PC-9 (cell line): ENCODE measurements at regions not wholly inside any gene's neighbourhood (a gene's known extent, or its start where the extent isn't known, plus 50 kb on each side); places are given as distances from the start of the nearest gene placed in this dataset.

ENCODE experiments used
- BruUV-seq: library from RNA; stranded (reverse); fragments of 400-500 nt; replicated peaks from 2 replicates; lab custom pipeline; 2021; lab: Mats Ljungman, UMichigan
- CTCF ChIA-PET: fragments of 300-600 bp; sonication (Branson Sonifier 250); formaldehyde crosslinking; loops from one replicate; lab custom pipeline; 2022; ENCODE audit warnings: antibody characterized with exemption; lab: Charles Lee
- POLR2A ChIA-PET: fragments of 300-600 bp; sonication (Branson Sonifier 250); formaldehyde crosslinking; loops from one replicate; lab custom pipeline; 2022; ENCODE audit warnings: antibody characterized with exemption; ENCODE audit not compliant: unreplicated experiment; lab: Charles Lee
- DNase-seq, 2 experiments: peaks; one replicate each; pipeline versions ENCODE4 v3.0.0 to v3.0.0-alpha.2; 2015 to 2022; ENCODE audit warnings: mixed read lengths in 1 of 2
- H2AFZ ChIP-seq: fragments of 200-600 bp; sonication (generic); 2 replicates; pipeline ENCODE4 v1.8.1; 2017; ENCODE audit warnings: antibody characterized with exemption
- H3F3A ChIP-seq: fragments of 200-600 bp; sonication (generic); 2 replicates; pipeline ENCODE4 v1.8.1; 2017; ENCODE audit warnings: antibody characterized with exemption, mild to moderate bottlenecking, low read depth; ENCODE audit not compliant: insufficient read depth
- H3K27ac ChIP-seq: fragments of 200-600 bp; sonication (generic); 2 replicates; pipeline ENCODE4 v1.6.1; 2016; ENCODE audit warnings: mixed run types
- H3K27me3 ChIP-seq: fragments of 200-600 bp; sonication (generic); 2 replicates; pipeline ENCODE4 v1.6.1; 2016; ENCODE audit warnings: low read depth, mixed run types; ENCODE audit not compliant: insufficient read depth
- H3K36me3 ChIP-seq: fragments of 200-600 bp; sonication (generic); 2 replicates; pipeline ENCODE4 v1.6.1; 2016; ENCODE audit warnings: low read depth, mixed run types
- H3K4me1 ChIP-seq: fragments of 200-600 bp; sonication (generic); replicated peaks from 2 replicates; pipeline ENCODE4 v1.6.1; 2016; ENCODE audit warnings: mixed run types; ENCODE audit not compliant: insufficient read depth
- H3K4me2 ChIP-seq: fragments of 200-600 bp; sonication (generic); 2 replicates; pipeline ENCODE4 v1.6.1; 2017; ENCODE audit warnings: mixed run types
- H3K4me3 ChIP-seq: fragments of 200-600 bp; sonication (generic); 2 replicates; pipeline ENCODE4 v1.6.1; 2016; ENCODE audit warnings: mixed run types
- H3K79me2 ChIP-seq: fragments of 200-600 bp; sonication (generic); 2 replicates; pipeline ENCODE4 v1.6.1; 2017; ENCODE audit warnings: low read depth, mixed run types
- H3K9me2 ChIP-seq: fragments of 200-600 bp; sonication (generic); 2 replicates; pipeline ENCODE4 v1.8.1; 2017; ENCODE audit warnings: mild to moderate bottlenecking; ENCODE audit not compliant: insufficient read depth
- H3K9me3 ChIP-seq: fragments of 200-600 bp; sonication (generic); 2 replicates; pipeline ENCODE4 v1.8.1; 2016; ENCODE audit warnings: low read depth; ENCODE audit not compliant: insufficient read depth
- H4K20me1 ChIP-seq: fragments of 200-600 bp; sonication (generic); 2 replicates; pipeline ENCODE4 v1.8.1; 2017; ENCODE audit not compliant: insufficient read depth
- CTCF ChIP-seq: fragments of 200-600 bp; sonication (generic); conservative IDR thresholded peaks from 2 replicates; pipeline ENCODE4 v1.6.1; 2017; ENCODE audit warnings: mixed run types, antibody characterized with exemption, mild to moderate bottlenecking, moderate library complexity
- EZH2 ChIP-seq: fragments of 200-600 bp; sonication (generic); IDR thresholded peaks from 2 replicates; pipeline ENCODE4 v1.8.0; 2017; ENCODE audit warnings: antibody characterized with exemption, low read depth
- intact Hi-C: fragments of 100-400 bp; cut with micrococcal nuclease; formaldehyde crosslinking; loops from one replicate; pipeline ENCODE4 v1.10.0; 2022; ENCODE audit not compliant: unreplicated experiment

DNA sequence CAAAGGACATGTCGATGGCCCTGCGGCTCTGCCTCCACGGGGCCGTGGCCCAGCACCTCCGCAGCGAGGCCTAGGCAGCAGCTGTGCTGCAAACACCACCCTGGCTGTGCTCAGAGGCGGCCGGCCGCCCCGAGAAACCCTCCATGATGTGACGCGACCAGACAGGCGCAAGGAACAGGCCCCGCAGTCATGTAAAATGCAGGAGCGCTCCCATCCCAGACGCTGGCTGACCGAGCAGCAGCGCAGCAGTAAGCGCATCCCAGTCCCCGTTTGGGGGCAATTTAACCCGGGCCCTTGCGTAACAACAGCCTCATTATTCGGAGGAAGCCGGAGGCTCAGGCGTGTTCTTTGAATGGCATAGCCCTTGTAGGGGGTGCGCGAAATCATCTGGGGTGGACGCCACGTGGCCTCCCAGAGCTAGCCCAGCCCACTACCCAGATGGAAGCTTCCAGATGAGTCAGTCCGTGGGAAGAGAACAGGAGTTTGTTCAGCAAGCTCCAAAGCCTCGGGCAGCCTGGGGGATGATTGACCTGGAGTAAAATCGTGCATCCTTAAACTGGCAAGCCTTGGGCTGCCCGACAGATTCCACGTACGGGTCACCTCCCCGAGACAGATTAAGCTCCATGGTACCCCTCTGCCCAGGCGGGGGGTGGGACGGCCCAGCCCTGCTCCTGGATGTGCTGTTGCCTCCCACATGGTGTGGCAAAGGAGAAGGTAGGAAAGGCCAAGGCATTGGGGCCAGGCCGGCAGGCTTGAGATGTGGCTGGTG is 124.0 kb downstream of the HMX1 start:
- Histone ChIP-seq H3K4me3 (no peak overlapping the region), H3K9me2 (no peaks in the 10 kb centered on the region), H3K27me3 (peaks cover 49% of the 10 kb centered on the region), H3K9me3 (no peaks in the 10 kb centered on the region), H3F3A (peaks cover 4% of the 10 kb centered on the region; the same call in 1 of the 2 replicates), H3K36me3 (no peaks in the 10 kb centered on the region), H3K4me2 (no peak overlapping the region), H3K79me2 (no peaks in the 10 kb centered on the region), H4K20me1 (no peaks in the 10 kb centered on the region), H2AFZ (no peak overlapping the region), H3K27ac (no peak overlapping the region), H3K4me1 (no peaks in the 10 kb centered on the region)
- ChIA-PET CTCF (no interaction called here), POLR2A (no interaction called here)
- BruUV-seq = no TSS peak
- no peak for DNase-seq
- intact Hi-C loops = no loop called here
- TF ChIP-seq CTCF (no peak), EZH2 (no peak)

- BruUV-seq = no TSS peak
- no peak overlapping the region for H3K27ac ChIP-seq
- H3K79me2 ChIP-seq = no peaks in the 10 kb centered on the region
- no peak overlapping the region for H2AFZ ChIP-seq
- DNase-seq = no peak
- no peaks in the 10 kb centered on the region for H3K36me3 ChIP-seq
- H3K9me2 ChIP-seq = no peaks in the 10 kb centered on the region
- H3K4me3 ChIP-seq = no peak overlapping the region
- ChIA-PET CTCF (no interaction called here), POLR2A (no interaction called here)
- peaks cover 4% of the 10 kb centered on the region; the same call in 1 of the 2 replicates for H3F3A ChIP-seq
- TF ChIP-seq EZH2 = no peak
- TF ChIP-seq CTCF = no peak
- intact Hi-C loops = no loop called here
- no peak overlapping the region for H3K4me2 ChIP-seq
- H3K9me3 ChIP-seq = no peaks in the 10 kb centered on the region
- H3K4me1 ChIP-seq = no peaks in the 10 kb centered on the region
- H3K27me3 ChIP-seq = peaks cover 41% of the 10 kb centered on the region
- H4K20me1 ChIP-seq = no peaks in the 10 kb centered on the region
Observed at GRCh38 chr4:8746523-8747466, 124.8 kb downstream of the HMX1 start.

DNA sequence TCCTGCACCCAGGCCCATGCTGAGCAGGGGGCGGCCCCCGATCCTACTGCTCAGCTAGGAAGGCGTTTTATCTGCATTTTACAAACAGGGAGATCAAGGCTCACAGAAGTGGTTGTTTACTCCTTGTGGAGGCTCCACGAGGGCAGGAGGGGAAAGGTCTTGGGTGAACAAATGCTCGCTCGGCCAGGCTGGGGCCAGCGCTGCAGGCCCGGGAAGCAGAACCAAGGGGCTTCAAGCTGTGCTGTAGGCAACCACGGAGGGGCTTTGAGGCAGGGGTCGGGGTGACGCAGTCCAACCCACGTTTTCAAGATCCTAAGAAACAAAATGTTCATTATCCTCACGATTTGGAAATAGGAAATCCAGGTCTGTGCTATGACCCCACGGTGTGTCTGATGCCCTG is 125.8 kb downstream of the HMX1 start:
- H2AFZ ChIP-seq = no peak overlapping the region
- H3K9me3 ChIP-seq = no peaks in the 10 kb centered on the region
- intact Hi-C loops = no loop called here
- no peaks in the 10 kb centered on the region for H3K36me3 ChIP-seq
- DNase-seq = no peak
- H3K4me1 ChIP-seq = no peaks in the 10 kb centered on the region
- peaks cover 4% of the 10 kb centered on the region; the same call in 1 of the 2 replicates for H3F3A ChIP-seq
- no peak overlapping the region for H3K4me2 ChIP-seq
- H3K27me3 ChIP-seq = peaks cover 38% of the 10 kb centered on the region; the same call in 1 of the 2 replicates
- no peaks in the 10 kb centered on the region for H3K9me2 ChIP-seq
- BruUV-seq = no TSS peak
- ChIA-PET CTCF (no interaction called here), POLR2A (no interaction called here)
- no peaks in the 10 kb centered on the region for H4K20me1 ChIP-seq
- H3K27ac ChIP-seq = no peak overlapping the region
- TF ChIP-seq EZH2 = no peak
- no peak for TF ChIP-seq CTCF
- H3K4me3 ChIP-seq = no peak overlapping the region
- no peaks in the 10 kb centered on the region for H3K79me2 ChIP-seq
